ENCODE measurements at regions not wholly inside any gene's neighbourhood (a gene's known extent, or its start where the extent isn't known, plus 50 kb on each side); places are given as distances from the start of the nearest gene placed in this dataset.

DNA sequence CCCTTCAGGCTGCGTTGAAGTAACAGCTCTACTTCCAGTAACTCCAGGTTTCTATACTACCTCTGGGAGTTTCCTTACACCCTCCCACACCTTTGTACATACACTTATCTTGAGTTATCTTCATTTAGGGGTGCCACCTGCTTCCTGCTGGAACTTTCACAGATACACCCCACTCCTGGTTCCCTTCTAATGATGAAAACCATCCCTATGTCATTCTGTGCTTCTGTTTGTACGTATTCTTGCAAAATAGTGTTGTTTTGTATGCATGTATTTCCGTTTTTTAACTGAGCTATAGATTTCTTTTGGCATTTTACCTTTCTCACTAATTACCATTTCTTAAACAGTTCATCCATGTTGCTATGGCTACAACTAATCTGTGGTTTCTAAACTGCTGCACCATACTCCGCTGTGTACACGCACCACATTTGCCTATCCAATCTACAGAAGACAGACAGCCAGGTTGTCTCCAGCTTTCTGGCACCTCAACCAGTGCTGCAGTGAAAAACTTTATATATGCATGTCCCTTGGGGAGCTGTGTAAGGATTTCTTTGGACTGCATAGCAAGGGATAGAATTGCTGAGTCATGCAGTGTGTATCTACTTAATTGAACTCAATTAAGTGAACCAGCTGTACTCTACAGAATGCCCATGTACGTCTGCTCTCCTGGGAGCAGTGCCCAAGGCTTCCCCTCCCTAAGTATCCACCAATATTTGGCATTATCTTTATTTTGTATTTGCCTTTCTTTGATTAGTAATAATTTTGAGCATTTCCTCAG is 61.4 kb upstream of the ST8SIA2 start:
- peaks cover 5% of the 10 kb centered on the region for H3K9me3 Mint-ChIP-seq (ENCODE audit: low read depth)

DNA sequence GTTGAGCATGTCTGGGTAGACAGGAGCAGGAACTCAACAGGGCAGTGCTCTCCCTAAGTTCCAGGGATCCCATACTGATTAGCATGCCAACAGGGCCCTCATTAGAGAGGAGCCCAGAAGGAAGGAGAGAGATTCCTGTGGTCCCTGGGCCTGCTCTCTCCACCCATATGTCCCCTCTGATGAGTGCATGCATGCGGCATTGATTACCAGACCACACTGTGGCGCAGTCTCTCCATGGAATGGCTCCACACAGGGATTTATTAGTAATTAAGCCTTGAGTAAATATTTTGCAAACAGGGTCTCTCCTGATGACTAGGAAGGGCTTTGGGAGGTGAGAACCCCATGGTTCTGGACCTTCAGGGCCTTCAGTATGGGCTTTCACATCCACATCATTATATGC is 60.0 kb upstream of the ST8SIA2 start:
- peaks cover 25% of the 10 kb centered on the region for H3K27me3 Mint-ChIP-seq (ENCODE audit: low read depth)
- no peak overlapping the region for H3K4me3 Mint-ChIP-seq (ENCODE audit: unreplicated experiment)
- H3K27ac Mint-ChIP-seq (ENCODE audit: unreplicated experiment), result no peak overlapping the region
- DNase-seq (ENCODE audit: low spot score), result no peak
- H3K36me3 Mint-ChIP-seq (ENCODE audit: low read depth), result no peaks in the 10 kb centered on the region
- TF ChIP-seq, protein P1, sequence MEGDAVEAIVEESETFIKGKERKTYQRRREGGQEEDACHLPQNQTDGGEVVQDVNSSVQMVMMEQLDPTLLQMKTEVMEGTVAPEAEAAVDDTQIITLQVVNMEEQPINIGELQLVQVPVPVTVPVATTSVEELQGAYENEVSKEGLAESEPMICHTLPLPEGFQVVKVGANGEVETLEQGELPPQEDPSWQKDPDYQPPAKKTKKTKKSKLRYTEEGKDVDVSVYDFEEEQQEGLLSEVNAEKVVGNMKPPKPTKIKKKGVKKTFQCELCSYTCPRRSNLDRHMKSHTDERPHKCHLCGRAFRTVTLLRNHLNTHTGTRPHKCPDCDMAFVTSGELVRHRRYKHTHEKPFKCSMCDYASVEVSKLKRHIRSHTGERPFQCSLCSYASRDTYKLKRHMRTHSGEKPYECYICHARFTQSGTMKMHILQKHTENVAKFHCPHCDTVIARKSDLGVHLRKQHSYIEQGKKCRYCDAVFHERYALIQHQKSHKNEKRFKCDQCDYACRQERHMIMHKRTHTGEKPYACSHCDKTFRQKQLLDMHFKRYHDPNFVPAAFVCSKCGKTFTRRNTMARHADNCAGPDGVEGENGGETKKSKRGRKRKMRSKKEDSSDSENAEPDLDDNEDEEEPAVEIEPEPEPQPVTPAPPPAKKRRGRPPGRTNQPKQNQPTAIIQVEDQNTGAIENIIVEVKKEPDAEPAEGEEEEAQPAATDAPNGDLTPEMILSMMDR (IDR thresholded peaks at IDR 0.05), result peak; percentile 10
- H3K9me3 Mint-ChIP-seq (ENCODE audit: low read depth), result peaks cover 5% of the 10 kb centered on the region
- H3K4me1 Mint-ChIP-seq (ENCODE audit: low read depth), result no peaks in the 10 kb centered on the region

More for the DNA sequence above, 61.4 kb upstream of the ST8SIA2 start:
- no peak for DNase-seq (ENCODE audit: low spot score)
- TF ChIP-seq, protein P1 (IDR thresholded peaks at IDR 0.05), result no peak
- Mint-ChIP-seq H3K4me3 (ENCODE audit: unreplicated experiment) (no peak overlapping the region), H3K27ac (ENCODE audit: unreplicated experiment) (no peak overlapping the region), H3K4me1 (ENCODE audit: low read depth) (no peaks in the 10 kb centered on the region), H3K27me3 (ENCODE audit: low read depth) (peaks cover 20% of the 10 kb centered on the region), H3K36me3 (ENCODE audit: low read depth) (no peaks in the 10 kb centered on the region)

DNA sequence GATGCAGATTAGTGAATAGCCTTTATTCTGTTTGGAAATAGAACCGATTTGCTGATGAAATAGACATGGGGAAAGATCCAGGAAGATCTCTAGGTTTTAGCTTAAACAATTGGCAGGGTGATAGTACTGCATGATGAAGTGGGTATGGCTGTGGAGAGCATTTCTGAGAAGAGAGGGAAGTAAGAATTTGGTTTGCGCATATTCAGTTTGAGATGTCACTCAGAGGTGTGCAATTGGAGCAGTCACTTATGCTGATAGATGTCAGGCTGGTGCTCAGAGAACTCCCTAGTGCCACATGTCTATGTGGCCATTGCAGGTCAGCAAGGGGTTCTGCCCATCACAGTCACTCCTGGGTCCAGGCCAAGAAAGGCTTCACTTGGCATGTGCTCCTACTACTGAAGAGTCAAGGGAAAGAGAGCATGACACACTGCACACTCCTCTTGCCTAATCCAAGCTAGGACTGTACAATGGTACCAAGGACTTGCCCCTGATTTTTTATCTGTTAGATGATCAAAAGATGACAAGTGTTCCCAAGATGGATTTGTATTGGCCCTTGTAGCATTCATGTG is 57.2 kb upstream of the ST8SIA2 start:
- no peaks in the 10 kb centered on the region for H3K36me3 Mint-ChIP-seq (ENCODE audit: low read depth)
- peaks cover 5% of the 10 kb centered on the region for H3K9me3 Mint-ChIP-seq (ENCODE audit: low read depth)
- no peak overlapping the region for H3K4me3 Mint-ChIP-seq (ENCODE audit: unreplicated experiment)
- no peak overlapping the region for H3K27ac Mint-ChIP-seq (ENCODE audit: unreplicated experiment)
- DNase-seq (ENCODE audit: low spot score), result no peak
- no peaks in the 10 kb centered on the region for H3K4me1 Mint-ChIP-seq (ENCODE audit: low read depth)
- H3K27me3 Mint-ChIP-seq (ENCODE audit: low read depth), result peaks cover 21% of the 10 kb centered on the region
- TF ChIP-seq, protein P1 (IDR thresholded peaks at IDR 0.05), result no peak

DNA sequence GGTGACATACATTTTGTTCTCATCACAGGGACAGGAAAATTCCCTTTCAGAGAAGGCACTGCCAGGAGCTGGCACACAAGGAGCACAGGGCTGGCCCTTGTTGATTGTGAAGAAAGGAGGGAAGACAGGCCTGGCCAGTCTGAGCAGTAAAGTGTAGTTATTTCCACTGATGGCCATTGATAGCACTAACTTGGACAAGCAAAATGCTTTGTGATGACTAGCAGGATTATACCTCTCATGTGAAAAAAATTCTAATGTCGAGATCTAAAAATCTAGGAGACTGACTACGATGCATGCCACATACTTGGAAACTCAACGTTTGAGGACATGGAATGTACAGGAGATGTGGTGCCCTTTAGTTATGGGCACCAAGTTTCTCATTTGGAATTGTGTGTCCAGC is 54.3 kb upstream of the ST8SIA2 start:
- TF ChIP-seq, protein P1 (IDR thresholded peaks at IDR 0.05), result no peak
- Mint-ChIP-seq H3K9me3 (ENCODE audit: low read depth) (no peaks in the 10 kb centered on the region), H3K4me3 (ENCODE audit: unreplicated experiment) (no peak overlapping the region), H3K27ac (ENCODE audit: unreplicated experiment) (no peak overlapping the region), H3K36me3 (ENCODE audit: low read depth) (no peaks in the 10 kb centered on the region), H3K4me1 (ENCODE audit: low read depth) (no peaks in the 10 kb centered on the region), H3K27me3 (ENCODE audit: low read depth) (peaks cover 34% of the 10 kb centered on the region)
- DNase-seq (ENCODE audit: low spot score), result no peak
